Colonic mucosa (tissue), 4 donors: ENCODE measurements at regions not wholly inside any gene's neighbourhood (a gene's known extent, or its start where the extent isn't known, plus 50 kb on each side); places are given as distances from the start of the nearest gene placed in this dataset.
A peak's percentile ranks its signal among the peaks of the same experiment; 100 is the strongest.

ENCODE experiments used
- DNase-seq: peaks from one replicate; pipeline ENCODE4 v3.0.0-alpha.2; 2020
- H3K27ac ChIP-seq: fragments of 200-600 bp; one replicate; pipeline ENCODE4 v1.8.0; 2021
- H3K27me3 ChIP-seq: fragments of 200-600 bp; one replicate; pipeline ENCODE4 v1.8.0; 2021
- H3K36me3 ChIP-seq: fragments of 200-600 bp; one replicate; pipeline ENCODE4 v1.8.0; 2021
- H3K4me1 ChIP-seq: fragments of 200-600 bp; one replicate; pipeline ENCODE4 v1.8.0; 2021; ENCODE audit warnings: mild to moderate bottlenecking
- H3K4me3 ChIP-seq: fragments of 200-600 bp; one replicate; pipeline ENCODE4 v1.8.0; 2021
- H3K9ac ChIP-seq, 2 donors: one replicate each; pipeline ENCODE4 v1.7.0; 2013; ENCODE audit warnings: control low read depth in 2 of 2, low read depth in 2 of 2, low read length in 2 of 2
- H3K9me3 ChIP-seq: fragments of 200-600 bp; one replicate; pipeline ENCODE4 v1.8.0; 2021
- CTCF ChIP-seq: fragments of 200-600 bp; IDR thresholded peaks from one replicate; pipeline ENCODE4 v1.8.0; 2022; ENCODE audit warnings: antibody characterized with exemption, mild to moderate bottlenecking
- intact Hi-C: fragments of 100-400 bp; cut with DNase I; formaldehyde crosslinking; loops from one replicate; pipeline ENCODE4 v1.14.1; 2022
- donor health status: healthy.
- donor health status: DM: no; HTN: no; CAD: no.
- donor health status: DM: no; HTN: no; CAD: no.

DNA sequence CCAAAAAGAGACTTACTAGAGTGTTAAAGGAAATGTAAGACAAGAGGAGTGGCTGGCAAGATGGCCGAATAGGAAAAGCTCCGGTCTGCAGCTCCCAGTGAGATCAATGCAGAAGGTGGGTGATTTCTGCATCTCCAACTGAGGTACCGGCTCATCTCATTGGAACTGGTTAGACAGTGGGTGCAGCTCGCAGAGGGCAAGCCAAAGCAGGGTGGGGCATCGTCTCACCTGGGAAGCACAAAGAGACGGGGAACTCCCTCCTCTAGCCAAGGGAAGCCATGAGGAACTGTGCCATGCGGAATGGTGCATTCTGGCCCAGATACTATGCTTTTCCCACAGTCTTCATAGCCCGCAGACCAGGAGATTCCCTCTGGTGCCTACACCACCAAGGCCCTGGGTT is 308.7 kb downstream of the AGTPBP1 start:
- DNase-seq = no peak
- H3K4me1 ChIP-seq = no peaks in the 10 kb centered on the region
- no peak overlapping the region for H3K9ac ChIP-seq
- H3K27me3 ChIP-seq = no peaks in the 10 kb centered on the region
- intact Hi-C loops = no loop called here
- H3K4me3 ChIP-seq = no peak overlapping the region
- no peak for TF ChIP-seq CTCF
- no peaks in the 10 kb centered on the region for H3K36me3 ChIP-seq
- H3K27ac ChIP-seq = no peak overlapping the region
- no peaks in the 10 kb centered on the region for H3K9me3 ChIP-seq

GRCh38 chr9:85432599-85432998 is 309.2 kb downstream of the AGTPBP1 start:
- no peak for TF ChIP-seq CTCF
- Histone ChIP-seq H3K4me3 (no peak overlapping the region), H3K4me1 (no peaks in the 10 kb centered on the region), H3K36me3 (no peaks in the 10 kb centered on the region), H3K27ac (no peak overlapping the region), H3K27me3 (no peaks in the 10 kb centered on the region), H3K9me3 (no peaks in the 10 kb centered on the region), H3K9ac (no peak overlapping the region)
- intact Hi-C loops = no loop called here
- peak; percentile 20 for DNase-seq

- Histone ChIP-seq H3K4me1 (no peaks in the 10 kb centered on the region), H3K4me3 (no peak overlapping the region), H3K9ac (no peak overlapping the region), H3K36me3 (no peaks in the 10 kb centered on the region), H3K9me3 (no peaks in the 10 kb centered on the region), H3K27ac (no peak overlapping the region), H3K27me3 (no peaks in the 10 kb centered on the region)
- intact Hi-C loops = no loop called here
- TF ChIP-seq CTCF = no peak
- no peak for DNase-seq
Observed at GRCh38 chr9:85431339-85432102, 310.2 kb downstream of the AGTPBP1 start.

DNA sequence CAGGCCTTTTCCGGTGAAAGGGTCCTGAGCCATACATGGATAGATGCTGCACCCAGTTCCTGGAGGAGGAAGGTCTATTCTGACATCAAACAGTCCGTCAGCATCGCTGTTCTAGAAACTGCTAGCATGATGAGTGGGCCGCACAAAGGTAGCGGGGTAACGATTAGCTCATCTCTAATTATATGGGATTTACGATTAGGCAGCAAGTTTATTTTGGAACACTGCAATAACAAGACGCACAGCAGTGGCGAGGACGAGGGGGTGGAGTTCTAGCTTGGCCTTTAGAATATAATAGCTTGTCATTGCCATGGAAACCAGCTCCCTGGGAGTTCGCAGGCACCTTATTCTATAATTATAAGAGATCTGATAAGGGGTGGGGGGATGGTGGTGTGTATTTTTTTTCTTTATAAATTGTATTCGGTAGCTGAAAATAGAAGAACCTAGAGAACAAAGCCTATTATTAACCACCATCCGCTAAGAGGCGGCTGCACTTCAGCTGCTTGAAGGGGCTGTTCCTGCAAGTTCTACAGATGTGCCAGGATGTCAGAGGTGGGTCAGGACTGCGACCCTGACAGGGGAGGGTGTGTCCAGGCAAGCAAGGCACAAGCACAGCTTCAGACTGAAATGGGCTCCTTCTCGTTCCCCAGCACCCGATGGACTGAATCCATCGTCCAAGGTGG is 311.0 kb downstream of the AGTPBP1 start:
- no peak for DNase-seq
- TF ChIP-seq CTCF = no peak
- H3K9ac ChIP-seq = no peak overlapping the region
- H3K27me3 ChIP-seq = no peaks in the 10 kb centered on the region
- intact Hi-C loops = no loop called here
- no peak overlapping the region for H3K27ac ChIP-seq
- no peaks in the 10 kb centered on the region for H3K36me3 ChIP-seq
- H3K4me1 ChIP-seq = no peaks in the 10 kb centered on the region
- H3K4me3 ChIP-seq = no peak overlapping the region
- no peaks in the 10 kb centered on the region for H3K9me3 ChIP-seq

GRCh38 chr9:85428230-85428629 is 313.5 kb downstream of the AGTPBP1 start:
- no peak for DNase-seq
- Histone ChIP-seq H3K9ac (no peak overlapping the region), H3K36me3 (no peaks in the 10 kb centered on the region), H3K9me3 (no peaks in the 10 kb centered on the region), H3K27me3 (no peaks in the 10 kb centered on the region), H3K4me1 (no peaks in the 10 kb centered on the region), H3K4me3 (no peak overlapping the region), H3K27ac (no peak overlapping the region)
- intact Hi-C loops = loop anchor here (5.0 to 10.0 kb wide), 2 partner anchors 763 to 1031 kb away; partner anchors contain the start of gene NTRK2
- no peak for TF ChIP-seq CTCF
